Esophagus muscularis mucosa (tissue), 4 donors: ENCODE measurements at regions not wholly inside any gene's neighbourhood (a gene's known extent, or its start where the extent isn't known, plus 50 kb on each side); places are given as distances from the start of the nearest gene placed in this dataset.

ENCODE experiments used
- CTCF ChIP-seq, 3 experiments: fragments of 200-600 bp in 2 of 3; fragments of 450-650 bp in 1 of 3; sonication (generic) in 2 of 3; IDR thresholded peaks; one replicate each; pipeline ENCODE4 v1.5.1; 2017 to 2019; ENCODE audit warnings: antibody characterized with exemption in 3 of 3, mild to moderate bottlenecking in 2 of 3, moderate library complexity in 1 of 3
- EP300 ChIP-seq: sonication (generic); formaldehyde crosslinking; IDR thresholded peaks from one replicate; pipeline ENCODE4 v1.6.1; 2017; ENCODE audit warnings: antibody characterized with exemption
- POLR2A ChIP-seq: fragments of 450-650 bp; IDR thresholded peaks from one replicate; pipeline ENCODE4 v1.6.1; 2017; ENCODE audit warnings: antibody characterized with exemption, moderate library complexity, mild to moderate bottlenecking, low read depth
- POLR2AphosphoS5 ChIP-seq, 2 donors: sonication (generic); formaldehyde crosslinking; IDR thresholded peaks; one replicate each; pipeline ENCODE4 v1.6.1; 2017; ENCODE audit warnings: antibody characterized with exemption in 2 of 2

- TF ChIP-seq CTCF (IDR thresholded peaks at IDR 0.05): no peak
- no peak for TF ChIP-seq POLR2AphosphoS5 (IDR thresholded peaks at IDR 0.05)
- TF ChIP-seq POLR2A: no peak
- no peak for TF ChIP-seq EP300
Observed at GRCh38 chrX:115452251-115452650, 108.7 kb upstream of the PLS3 start.
